ENCODE measurements at regions not wholly inside any gene's neighbourhood (a gene's known extent, or its start where the extent isn't known, plus 50 kb on each side); places are given as distances from the start of the nearest gene placed in this dataset.
"Not testable (repeated sequence)": the region's sequence is repeated elsewhere in the genome, so short reads cannot be mapped to it uniquely, and the experiment has no call there.

- no peak for DNase-seq
These were observed 133.1 kb upstream of the LYZL2 start for GRCh38 chr10:30762620-30763019.

- DNase-seq = no peak
These were observed 129.9 kb upstream of the LYZL2 start for GRCh38 chr10:30759423-30759822.

- DNase-seq = no peak
These were observed 128.8 kb upstream of the LYZL2 start for GRCh38 chr10:30758338-30758737.

DNA sequence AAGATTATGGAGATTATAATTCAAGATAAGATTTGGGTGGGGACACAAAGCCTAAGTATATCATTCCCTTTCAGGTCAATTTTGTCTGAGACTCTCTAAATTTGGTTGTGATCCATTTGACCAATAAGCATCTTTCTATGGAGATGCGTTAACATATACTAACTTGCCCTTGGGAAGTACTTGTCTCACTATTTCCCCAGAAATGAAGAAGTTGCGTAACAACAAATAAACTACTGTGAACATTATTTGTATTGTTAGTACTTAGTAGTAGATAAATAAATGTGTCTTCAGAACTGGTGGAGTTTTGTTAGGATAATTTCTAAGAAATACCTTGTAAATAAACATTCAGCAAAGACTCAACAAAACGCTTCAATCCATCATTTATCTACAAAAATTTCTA lies 127.3 kb upstream of the LYZL2 start:
- DNase-seq = no peak

- DNase-seq = no peak
These were observed 126.6 kb upstream of the LYZL2 start for GRCh38 chr10:30756151-30756550.

GRCh38 chr10:30755441-30755953 lies 125.9 kb upstream of the LYZL2 start:
- DNase-seq = no peak

DNA sequence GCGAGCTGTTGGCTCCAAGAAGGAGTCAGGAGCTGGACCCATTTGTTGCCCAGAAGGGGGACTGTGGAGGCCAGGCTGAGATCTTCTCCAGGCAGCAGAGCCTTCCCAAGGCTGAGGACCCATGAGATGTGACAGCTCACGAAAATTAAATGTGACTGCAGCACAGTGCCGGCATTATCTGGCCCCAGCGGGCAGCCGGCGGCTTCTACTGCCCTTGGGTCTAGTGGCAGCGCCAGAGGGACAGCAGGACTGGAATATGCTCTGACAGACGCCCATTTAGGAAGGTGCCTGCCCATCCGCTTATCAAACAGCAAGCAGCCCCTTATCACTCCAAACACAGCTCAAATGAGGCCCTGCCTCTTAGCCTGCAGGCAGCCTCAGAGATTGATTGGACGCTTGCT lies 122.9 kb upstream of the LYZL2 start:
- no peak for DNase-seq

DNA sequence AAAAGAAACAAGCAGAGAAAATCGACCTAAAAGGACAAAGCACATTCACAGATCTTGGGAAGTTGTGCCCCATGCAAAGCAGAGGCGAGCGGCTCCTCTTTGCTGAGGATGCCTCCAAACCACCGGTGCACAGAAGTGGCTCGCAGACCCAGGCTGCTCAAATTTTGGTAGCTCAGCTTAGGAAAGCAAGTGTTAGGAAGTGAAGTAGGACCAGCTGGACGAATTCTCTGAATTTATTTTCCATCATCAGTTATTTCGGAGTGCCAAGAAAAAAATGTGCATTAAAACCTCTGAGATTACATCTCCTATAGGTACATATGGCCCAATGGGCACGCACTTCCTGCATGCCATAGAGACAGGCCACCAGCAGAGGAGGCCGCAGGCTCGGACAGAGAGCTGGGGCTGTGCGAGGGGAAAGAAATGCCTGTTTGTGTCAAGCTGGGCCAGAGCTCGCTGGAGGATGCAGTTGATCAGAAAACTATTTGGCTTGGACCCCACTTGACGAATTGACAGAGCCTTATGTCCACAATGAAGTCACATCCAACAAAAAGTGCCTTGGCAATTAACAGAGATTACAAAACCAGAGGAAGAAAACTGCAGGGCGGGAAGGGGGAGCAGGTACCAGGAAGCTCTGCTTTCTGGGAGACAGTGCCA lies 122.3 kb upstream of the LYZL2 start:
- DNase-seq = no peak

- no peak for DNase-seq
These were observed 121.6 kb upstream of the LYZL2 start for GRCh38 chr10:30750971-30751677.

GRCh38 chr10:30749385-30749784 lies 119.8 kb upstream of the LYZL2 start:
- DNase-seq = no peak

- DNase-seq = no peak
These were observed 118.8 kb upstream of the LYZL2 start for GRCh38 chr10:30748152-30748973.

DNA sequence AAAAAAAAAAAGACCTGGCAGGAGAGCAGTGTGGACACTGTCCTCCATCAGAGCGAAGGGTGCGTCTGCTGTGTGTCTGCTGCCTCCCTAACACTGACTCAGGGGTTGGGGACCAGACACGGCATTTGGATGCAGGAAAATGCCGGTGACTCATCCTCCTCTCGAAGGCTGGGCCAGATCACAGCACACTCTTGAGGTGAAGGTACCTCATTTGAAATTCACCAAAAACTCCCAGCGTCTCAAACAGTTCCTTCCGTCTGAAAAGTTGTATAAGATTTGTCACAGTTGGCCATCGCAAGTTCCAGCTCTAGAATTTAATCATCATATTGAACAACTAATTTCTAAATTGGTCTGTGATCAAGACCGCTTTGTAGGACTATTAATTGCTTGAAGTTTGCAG lies 118.1 kb upstream of the LYZL2 start:
- no peak for DNase-seq

- no peak for DNase-seq
These were observed 116.4 kb upstream of the LYZL2 start for GRCh38 chr10:30745953-30746352.

GRCh38 chr10:30744106-30744505 lies 114.6 kb upstream of the LYZL2 start:
- DNase-seq = no peak

DNA sequence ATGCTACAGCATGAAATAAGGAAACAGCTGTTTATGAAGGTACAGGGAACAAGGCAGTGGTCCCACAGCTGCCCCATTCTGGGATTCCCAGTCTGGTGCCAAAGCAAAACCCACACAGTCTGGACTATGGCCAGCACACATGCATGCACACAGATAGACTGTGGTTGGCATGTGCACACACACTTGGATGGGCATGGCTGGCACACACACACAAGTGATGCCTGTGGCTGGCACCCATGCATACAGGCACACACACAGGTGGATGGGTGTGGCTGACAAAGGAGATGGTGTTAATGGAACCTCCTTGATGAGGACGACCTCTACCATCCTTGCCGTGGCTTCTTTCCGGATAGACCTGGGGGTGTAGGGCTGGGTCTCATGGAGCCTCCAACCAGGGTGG lies 114.0 kb upstream of the LYZL2 start:
- no peak for DNase-seq

- no peak for DNase-seq
These were observed 112.9 kb upstream of the LYZL2 start for GRCh38 chr10:30742471-30742870.

GRCh38 chr10:30740774-30741173 lies 111.2 kb upstream of the LYZL2 start:
- not testable (repeated sequence) for DNase-seq

GRCh38 chr10:30738416-30738815 lies 108.9 kb upstream of the LYZL2 start:
- no peak for DNase-seq

DNA sequence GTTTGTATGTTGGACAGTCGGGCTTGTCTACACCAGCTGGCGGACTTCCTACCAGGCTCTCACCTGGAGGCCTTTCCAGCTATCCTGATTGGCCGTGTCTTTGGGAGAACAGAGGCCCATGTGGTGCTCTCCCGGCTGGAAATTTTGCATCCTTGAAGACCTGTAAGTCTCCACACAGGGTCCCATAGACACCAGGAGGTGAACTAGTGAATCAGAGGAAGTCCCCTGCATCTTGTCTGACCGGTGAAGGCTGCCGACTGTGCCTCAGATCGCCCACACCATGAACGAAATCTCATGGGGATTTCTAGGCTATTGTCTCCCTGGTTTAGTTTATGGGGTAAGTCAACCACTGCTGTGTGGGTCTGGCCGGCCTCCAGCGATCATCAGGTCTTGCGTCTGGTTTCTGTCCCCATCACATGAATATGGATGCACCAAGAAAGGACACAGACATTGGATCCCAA lies 108.4 kb upstream of the LYZL2 start:
- DNase-seq = no peak

- DNase-seq = no peak
These were observed 107.2 kb upstream of the LYZL2 start for GRCh38 chr10:30736685-30737232.

GRCh38 chr10:30734901-30735300 lies 105.3 kb upstream of the LYZL2 start:
- DNase-seq = no peak

DNA sequence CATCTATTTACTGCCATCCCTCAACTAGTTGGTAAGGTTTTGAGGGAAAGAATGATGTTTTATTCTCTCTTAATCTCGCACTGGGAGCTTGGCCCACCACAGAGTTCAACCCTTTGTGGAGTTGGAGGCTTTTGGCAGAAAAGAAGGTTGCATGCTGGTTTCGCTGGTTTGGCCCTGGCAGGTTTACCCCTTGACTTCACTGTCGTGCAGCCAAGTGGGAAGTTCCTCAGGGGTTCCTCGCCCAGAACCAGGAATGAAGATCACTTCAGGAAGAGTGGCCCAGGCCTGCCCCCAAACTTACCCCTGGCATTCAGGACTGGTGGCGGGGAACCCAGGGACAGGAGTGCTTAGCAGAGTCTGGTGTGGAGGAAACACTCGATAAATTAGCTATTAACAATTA lies 103.1 kb upstream of the LYZL2 start:
- DNase-seq = no peak

GRCh38 chr10:30731963-30732362 lies 102.4 kb upstream of the LYZL2 start:
- DNase-seq = no peak

Data from NCI-H1694 treated with DMSO at 0.1 percent for 48 hours (cell line).